DOHH2 (cell line): ENCODE measurements at regions not wholly inside any gene's neighbourhood (a gene's known extent, or its start where the extent isn't known, plus 50 kb on each side); places are given as distances from the start of the nearest gene placed in this dataset.

ENCODE experiments used
- EZH2phosphoT487 ChIP-seq: fragments of 200-600 bp; sonication (generic); IDR thresholded peaks from 2 replicates; pipeline ENCODE4 v1.6.1; 2017; ENCODE audit warnings: borderline replicate concordance, mild to moderate bottlenecking, antibody characterized with exemption, low read length, moderate library complexity, mixed read lengths
- TF ChIP-seq, protein P1 (sequence below): fragments of 200-600 bp; sonication (generic); IDR thresholded peaks from one replicate; pipeline ENCODE4 v1.5.1; 2014; ENCODE audit warnings: antibody characterized with exemption, mild to moderate bottlenecking, low read depth, low read length; ENCODE audit not compliant: poor library complexity, severe bottlenecking

DNA sequence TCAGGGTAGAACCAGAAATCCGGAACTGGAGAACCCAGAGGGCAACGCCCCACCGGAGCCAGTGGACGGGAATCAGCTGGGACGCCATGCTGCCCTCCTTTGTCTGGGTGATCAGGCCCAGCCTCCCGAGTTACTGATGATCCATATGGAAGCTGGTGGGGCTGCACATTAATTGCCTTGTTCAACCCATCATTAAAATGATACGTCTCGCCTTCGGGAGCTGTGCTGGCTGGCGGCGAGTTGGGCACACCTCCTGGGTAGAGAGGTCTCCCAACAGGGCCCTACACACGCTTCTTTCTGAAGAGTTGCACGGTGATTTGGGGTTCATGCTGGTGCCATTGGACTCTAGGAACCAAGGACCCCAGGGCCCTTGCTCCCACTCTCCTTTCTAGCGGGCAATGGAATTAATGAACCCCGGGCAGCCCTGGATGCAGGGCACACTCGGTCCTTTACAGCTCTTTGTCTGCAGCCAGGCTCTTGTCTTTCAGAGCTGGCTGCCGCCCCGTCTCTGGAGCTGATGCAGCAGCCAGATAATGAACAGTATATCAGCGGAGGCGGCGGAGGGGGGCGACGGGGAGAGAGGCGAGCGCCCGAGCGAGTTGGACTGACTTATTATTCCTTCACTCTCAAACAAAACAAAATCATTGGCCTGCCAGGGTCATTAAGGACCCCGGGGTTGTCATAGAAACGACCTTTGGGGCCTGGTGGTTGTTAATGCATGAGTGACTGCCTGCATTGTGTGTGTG, 412.2 kb upstream of the ZMIZ1 start:
- TF ChIP-seq, protein P1, sequence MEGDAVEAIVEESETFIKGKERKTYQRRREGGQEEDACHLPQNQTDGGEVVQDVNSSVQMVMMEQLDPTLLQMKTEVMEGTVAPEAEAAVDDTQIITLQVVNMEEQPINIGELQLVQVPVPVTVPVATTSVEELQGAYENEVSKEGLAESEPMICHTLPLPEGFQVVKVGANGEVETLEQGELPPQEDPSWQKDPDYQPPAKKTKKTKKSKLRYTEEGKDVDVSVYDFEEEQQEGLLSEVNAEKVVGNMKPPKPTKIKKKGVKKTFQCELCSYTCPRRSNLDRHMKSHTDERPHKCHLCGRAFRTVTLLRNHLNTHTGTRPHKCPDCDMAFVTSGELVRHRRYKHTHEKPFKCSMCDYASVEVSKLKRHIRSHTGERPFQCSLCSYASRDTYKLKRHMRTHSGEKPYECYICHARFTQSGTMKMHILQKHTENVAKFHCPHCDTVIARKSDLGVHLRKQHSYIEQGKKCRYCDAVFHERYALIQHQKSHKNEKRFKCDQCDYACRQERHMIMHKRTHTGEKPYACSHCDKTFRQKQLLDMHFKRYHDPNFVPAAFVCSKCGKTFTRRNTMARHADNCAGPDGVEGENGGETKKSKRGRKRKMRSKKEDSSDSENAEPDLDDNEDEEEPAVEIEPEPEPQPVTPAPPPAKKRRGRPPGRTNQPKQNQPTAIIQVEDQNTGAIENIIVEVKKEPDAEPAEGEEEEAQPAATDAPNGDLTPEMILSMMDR: no peak
- no peak for TF ChIP-seq EZH2phosphoT487
